ENCODE measurements at regions not wholly inside any gene's neighbourhood (a gene's known extent, or its start where the extent isn't known, plus 50 kb on each side); places are given as distances from the start of the nearest gene placed in this dataset.

GRCh38 chrX:121876305-121876704 lies 828.9 kb downstream of the GLUD2 start:
- TF ChIP-seq, protein P1, sequence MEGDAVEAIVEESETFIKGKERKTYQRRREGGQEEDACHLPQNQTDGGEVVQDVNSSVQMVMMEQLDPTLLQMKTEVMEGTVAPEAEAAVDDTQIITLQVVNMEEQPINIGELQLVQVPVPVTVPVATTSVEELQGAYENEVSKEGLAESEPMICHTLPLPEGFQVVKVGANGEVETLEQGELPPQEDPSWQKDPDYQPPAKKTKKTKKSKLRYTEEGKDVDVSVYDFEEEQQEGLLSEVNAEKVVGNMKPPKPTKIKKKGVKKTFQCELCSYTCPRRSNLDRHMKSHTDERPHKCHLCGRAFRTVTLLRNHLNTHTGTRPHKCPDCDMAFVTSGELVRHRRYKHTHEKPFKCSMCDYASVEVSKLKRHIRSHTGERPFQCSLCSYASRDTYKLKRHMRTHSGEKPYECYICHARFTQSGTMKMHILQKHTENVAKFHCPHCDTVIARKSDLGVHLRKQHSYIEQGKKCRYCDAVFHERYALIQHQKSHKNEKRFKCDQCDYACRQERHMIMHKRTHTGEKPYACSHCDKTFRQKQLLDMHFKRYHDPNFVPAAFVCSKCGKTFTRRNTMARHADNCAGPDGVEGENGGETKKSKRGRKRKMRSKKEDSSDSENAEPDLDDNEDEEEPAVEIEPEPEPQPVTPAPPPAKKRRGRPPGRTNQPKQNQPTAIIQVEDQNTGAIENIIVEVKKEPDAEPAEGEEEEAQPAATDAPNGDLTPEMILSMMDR (IDR thresholded peaks at IDR 0.05; ENCODE audit: poor library complexity): no peak
- TF ChIP-seq EZH2phosphoT487 (IDR thresholded peaks at IDR 0.05; ENCODE audit: low read depth, severe bottlenecking, unreplicated experiment) (no peak), EZH2 (IDR thresholded peaks at IDR 0.05; ENCODE audit: borderline replicate concordance) (no peak)

All from hepatocyte (in vitro differentiated cells).